Activated T-helper 1 cell treated with anti-CD3 and anti-CD28 coated beads, Interleukin-12 subunit alpha, Interleukin-12 subunit beta, Interleukin-2, Interleukin-4 antibody, amounts not matched to agents 30 ng/mL and 10 ng/mL and 1 ng/mL, durations not matched to agents 14 hours and 24 hours and 36 hours (primary cell): ENCODE measurements at regions not wholly inside any gene's neighbourhood (a gene's known extent, or its start where the extent isn't known, plus 50 kb on each side); places are given as distances from the start of the nearest gene placed in this dataset.
"Not testable (repeated sequence)": the region's sequence is repeated elsewhere in the genome, so short reads cannot be mapped to it uniquely, and the experiment has no call there.

Experiments used
- DNase-seq: peaks from one replicate; pipeline ENCODE4 v3.0.0; 2021; ENCODE audit warnings: low spot score
- H3K27ac Mint-ChIP-seq: one replicate; pipeline ENCODE4 v1.8.0; 2021; ENCODE audit warnings: mild to moderate bottlenecking, mixed read lengths
- H3K27me3 Mint-ChIP-seq: one replicate; pipeline ENCODE4 v1.8.0; 2022; ENCODE audit warnings: mild to moderate bottlenecking, moderate library complexity, mixed read lengths; ENCODE audit not compliant: insufficient read depth
- H3K36me3 Mint-ChIP-seq: one replicate; pipeline ENCODE4 v1.8.0; 2021; ENCODE audit warnings: low read depth, mixed read lengths
- H3K4me1 Mint-ChIP-seq: one replicate; pipeline ENCODE4 v1.8.0; 2021; ENCODE audit warnings: low read depth, mixed read lengths
- H3K4me3 Mint-ChIP-seq: one replicate; pipeline ENCODE4 v1.8.0; 2021; ENCODE audit warnings: mild to moderate bottlenecking, moderate library complexity, mixed read lengths
- H3K9me3 Mint-ChIP-seq: one replicate; pipeline ENCODE4 v1.8.0; 2021; ENCODE audit warnings: mixed read lengths
- intact Hi-C: fragments of 100-400 bp; cut with micrococcal nuclease; formaldehyde crosslinking; loops from one replicate; pipeline ENCODE4 v1.15.1; 2024

- H3K27ac Mint-ChIP-seq, DNase-seq, H3K4me1 Mint-ChIP-seq, H3K4me3 Mint-ChIP-seq, intact Hi-C loops, H3K36me3 Mint-ChIP-seq, H3K9me3 Mint-ChIP-seq: not testable (repeated sequence)
- peaks cover 47% of the 10 kb centered on the region for H3K27me3 Mint-ChIP-seq
Measured at GRCh38 chr22:22369219-22369963, 124.8 kb downstream of the VPREB1 start.

DNA sequence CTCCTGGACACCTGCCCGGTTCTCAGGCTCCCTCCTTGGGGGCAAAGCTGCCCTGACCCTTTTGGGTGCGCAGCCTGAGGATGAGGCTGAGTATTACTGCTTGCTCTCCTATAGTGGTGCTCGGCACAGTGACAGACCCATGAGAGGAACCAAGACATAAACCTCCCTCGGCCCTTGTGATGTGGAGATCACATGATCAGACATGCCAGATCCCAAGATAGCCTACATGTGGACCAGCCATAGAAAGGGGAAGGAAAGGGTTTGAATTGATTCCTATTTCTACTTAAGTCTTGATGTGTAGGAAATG is 125.3 kb downstream of the VPREB1 start:
- H3K27me3 Mint-ChIP-seq: peaks cover 45% of the 10 kb centered on the region
- H3K27ac Mint-ChIP-seq: no peak overlapping the region
- no peaks in the 10 kb centered on the region for H3K36me3 Mint-ChIP-seq
- no peaks in the 10 kb centered on the region for H3K9me3 Mint-ChIP-seq
- no peak overlapping the region for H3K4me3 Mint-ChIP-seq
- H3K4me1 Mint-ChIP-seq: no peaks in the 10 kb centered on the region
- intact Hi-C loops: no loop called here
- no peak for DNase-seq

DNA sequence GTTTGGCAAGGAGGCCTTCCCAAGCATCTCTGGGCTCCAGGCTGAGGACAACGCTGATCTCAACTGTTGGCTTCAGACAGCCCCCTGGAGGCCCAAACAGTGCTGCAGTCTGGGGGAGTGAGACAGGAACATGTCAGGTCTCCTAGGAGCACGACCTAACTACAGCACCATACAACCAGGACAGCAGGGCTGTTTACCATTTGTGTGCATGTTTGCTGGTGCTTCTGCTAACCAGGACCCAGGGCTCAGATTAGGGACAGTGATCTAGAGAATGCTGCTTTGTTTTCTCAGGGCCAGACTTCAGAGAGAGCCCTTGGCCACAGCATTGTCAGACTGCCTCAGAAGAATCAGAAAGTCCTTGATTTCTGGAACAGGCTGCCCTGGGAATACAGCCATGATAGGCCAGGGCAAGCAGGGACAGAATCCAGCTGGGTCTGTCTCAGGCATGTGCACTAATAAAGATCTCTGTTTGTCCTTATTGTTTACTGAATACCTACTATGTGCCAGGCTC is 126.5 kb downstream of the VPREB1 start:
- Mint-ChIP-seq H3K36me3 (no peaks in the 10 kb centered on the region), H3K27me3 (peaks cover 42% of the 10 kb centered on the region), H3K4me1 (no peaks in the 10 kb centered on the region), H3K27ac (no peak overlapping the region), H3K9me3 (no peaks in the 10 kb centered on the region), H3K4me3 (no peak overlapping the region)
- DNase-seq: no peak
- intact Hi-C loops: no loop called here

GRCh38 chr22:22372086-22372485 is 127.5 kb downstream of the VPREB1 start:
- peaks cover 40% of the 10 kb centered on the region for H3K27me3 Mint-ChIP-seq
- H3K36me3 Mint-ChIP-seq: no peaks in the 10 kb centered on the region
- H3K27ac Mint-ChIP-seq: no peak overlapping the region
- H3K4me1 Mint-ChIP-seq: no peaks in the 10 kb centered on the region
- no peak overlapping the region for H3K4me3 Mint-ChIP-seq
- intact Hi-C loops: no loop called here
- no peak for DNase-seq
- no peaks in the 10 kb centered on the region for H3K9me3 Mint-ChIP-seq

DNA sequence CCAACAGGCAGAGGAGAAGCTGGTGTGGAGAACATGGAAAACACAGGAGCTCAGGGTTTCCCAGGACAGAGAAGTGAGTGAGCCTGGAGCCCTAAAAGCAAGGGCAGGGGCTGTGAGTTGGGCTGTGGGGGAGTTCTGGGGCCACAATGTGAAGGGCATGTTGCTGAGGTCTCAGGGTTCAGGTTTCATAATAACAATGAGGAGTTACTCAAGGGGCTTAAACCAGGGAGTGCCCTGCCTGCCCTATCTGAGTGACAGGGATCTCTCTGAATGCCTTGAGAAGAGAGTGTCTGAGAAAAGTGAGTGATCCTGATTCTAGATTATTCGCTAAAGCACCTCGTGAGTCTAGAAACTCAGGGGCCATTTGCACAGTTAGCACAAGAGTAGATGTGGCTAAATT is 129.6 kb downstream of the VPREB1 start:
- no peak for DNase-seq
- intact Hi-C loops: no loop called here
- Mint-ChIP-seq H3K4me1 (no peaks in the 10 kb centered on the region), H3K36me3 (no peaks in the 10 kb centered on the region), H3K4me3 (no peak overlapping the region), H3K27ac (no peak overlapping the region), H3K9me3 (no peaks in the 10 kb centered on the region), H3K27me3 (peaks cover 30% of the 10 kb centered on the region)

DNA sequence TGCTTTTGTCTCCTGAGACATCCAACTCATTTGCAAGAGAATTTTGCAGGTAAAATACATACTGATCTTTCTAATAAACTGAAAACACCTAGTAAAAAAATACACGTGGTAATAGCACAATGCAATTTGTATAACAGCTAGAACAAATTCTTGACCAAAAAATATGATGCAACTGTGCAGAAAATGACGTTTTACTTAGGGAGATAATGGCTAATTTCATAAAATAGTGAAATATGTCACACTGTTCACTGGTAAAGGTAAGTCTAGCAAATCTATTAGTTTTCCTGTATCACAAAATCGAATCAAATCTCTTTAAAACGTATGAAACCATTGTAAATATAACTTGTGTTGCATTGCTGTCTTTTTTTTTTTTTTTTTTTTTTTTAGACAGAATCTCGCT is 130.0 kb downstream of the VPREB1 start:
- peaks cover 29% of the 10 kb centered on the region for H3K27me3 Mint-ChIP-seq
- intact Hi-C loops: no loop called here
- H3K4me3 Mint-ChIP-seq: no peak overlapping the region
- H3K4me1 Mint-ChIP-seq: no peaks in the 10 kb centered on the region
- H3K36me3 Mint-ChIP-seq: no peaks in the 10 kb centered on the region
- H3K27ac Mint-ChIP-seq: no peak overlapping the region
- no peak for DNase-seq
- H3K9me3 Mint-ChIP-seq: no peaks in the 10 kb centered on the region

- DNase-seq: no peak
- H3K9me3 Mint-ChIP-seq: no peaks in the 10 kb centered on the region
- peaks cover 25% of the 10 kb centered on the region for H3K27me3 Mint-ChIP-seq
- no peak overlapping the region for H3K4me3 Mint-ChIP-seq
- intact Hi-C loops: no loop called here
- no peak overlapping the region for H3K27ac Mint-ChIP-seq
- no peaks in the 10 kb centered on the region for H3K36me3 Mint-ChIP-seq
- no peaks in the 10 kb centered on the region for H3K4me1 Mint-ChIP-seq
Measured at GRCh38 chr22:22375576-22376351, 131.2 kb downstream of the VPREB1 start.

DNA sequence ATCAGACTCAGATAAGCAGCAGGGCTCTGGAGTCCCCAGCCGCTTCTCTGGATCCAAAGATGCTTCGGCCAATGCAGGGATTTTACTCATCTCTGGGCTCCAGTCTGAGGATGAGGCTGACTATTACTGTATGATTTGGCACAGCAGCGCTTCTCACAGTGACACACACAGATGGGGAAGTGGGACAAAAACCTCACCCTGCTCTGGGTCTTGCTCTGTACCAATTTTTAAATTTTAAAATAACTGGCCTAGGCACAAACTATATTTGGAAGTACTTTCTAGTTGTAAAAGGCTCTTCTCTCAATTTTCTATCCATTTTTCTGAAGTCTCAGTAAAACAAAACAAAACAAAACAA is 131.7 kb downstream of the VPREB1 start:
- no peak overlapping the region for H3K4me3 Mint-ChIP-seq
- no peak overlapping the region for H3K27ac Mint-ChIP-seq
- no peaks in the 10 kb centered on the region for H3K9me3 Mint-ChIP-seq
- H3K36me3 Mint-ChIP-seq: no peaks in the 10 kb centered on the region
- no peak for DNase-seq
- H3K27me3 Mint-ChIP-seq: peaks cover 27% of the 10 kb centered on the region
- no peaks in the 10 kb centered on the region for H3K4me1 Mint-ChIP-seq
- intact Hi-C loops: no loop called here

GRCh38 chr22:22376884-22377283 is 131.7 kb downstream of the ZNF280B start:
- H3K36me3 Mint-ChIP-seq, H3K9me3 Mint-ChIP-seq, H3K4me1 Mint-ChIP-seq, H3K4me3 Mint-ChIP-seq, H3K27ac Mint-ChIP-seq, DNase-seq, intact Hi-C loops: not testable (repeated sequence)
- H3K27me3 Mint-ChIP-seq: peaks cover 23% of the 10 kb centered on the region

DNA sequence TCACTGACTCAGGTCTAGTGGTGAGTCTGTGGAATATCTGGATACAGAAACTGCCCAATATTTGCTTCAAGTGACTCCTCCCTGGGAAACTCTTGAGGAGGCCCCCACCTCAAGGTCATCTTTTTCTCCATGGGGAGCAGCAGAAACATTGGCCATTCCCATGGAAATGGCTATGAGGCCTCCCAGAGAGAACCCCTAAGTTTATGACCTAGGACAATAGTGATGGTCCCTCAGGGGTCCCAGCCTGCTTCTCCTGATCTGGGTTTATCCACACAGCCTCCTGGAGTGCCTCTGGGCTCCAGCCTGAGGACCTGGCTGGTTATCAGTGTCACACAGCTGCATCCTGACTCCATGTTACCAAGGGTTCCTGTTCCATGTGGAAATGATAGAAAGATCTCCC is 131.2 kb downstream of the ZNF280B start:
- no peak for DNase-seq
- intact Hi-C loops: no loop called here
- Mint-ChIP-seq H3K9me3 (no peaks in the 10 kb centered on the region), H3K27me3 (peaks cover 25% of the 10 kb centered on the region), H3K4me3 (no peak overlapping the region), H3K4me1 (no peaks in the 10 kb centered on the region), H3K36me3 (no peaks in the 10 kb centered on the region), H3K27ac (no peak overlapping the region)

- no peaks in the 10 kb centered on the region for H3K4me1 Mint-ChIP-seq
- no peak for DNase-seq
- H3K27me3 Mint-ChIP-seq: peaks cover 35% of the 10 kb centered on the region
- no peaks in the 10 kb centered on the region for H3K9me3 Mint-ChIP-seq
- H3K4me3 Mint-ChIP-seq: no peak overlapping the region
- intact Hi-C loops: no loop called here
- H3K36me3 Mint-ChIP-seq: no peaks in the 10 kb centered on the region
- no peak overlapping the region for H3K27ac Mint-ChIP-seq
Measured at GRCh38 chr22:22378446-22379415, 129.8 kb downstream of the ZNF280B start.

GRCh38 chr22:22380098-22381030 is 128.2 kb downstream of the ZNF280B start:
- H3K27ac Mint-ChIP-seq: no peak overlapping the region
- DNase-seq: no peak
- H3K9me3 Mint-ChIP-seq: no peaks in the 10 kb centered on the region
- peaks cover 29% of the 10 kb centered on the region for H3K27me3 Mint-ChIP-seq
- H3K4me3 Mint-ChIP-seq: no peak overlapping the region
- intact Hi-C loops: no loop called here
- no peaks in the 10 kb centered on the region for H3K36me3 Mint-ChIP-seq
- no peaks in the 10 kb centered on the region for H3K4me1 Mint-ChIP-seq
